Midbrain (tissue), 1 donor: ENCODE measurements at regions not wholly inside any gene's neighbourhood (a gene's known extent, or its start where the extent isn't known, plus 50 kb on each side); places are given as distances from the start of the nearest gene placed in this dataset.
"Not testable (repeated sequence)": the region's sequence is repeated elsewhere in the genome, so short reads cannot be mapped to it uniquely, and the experiment has no call there.

Source experiments
- DNase-seq: peaks from one replicate; lab custom pipeline; 2025; lab: John Stamatoyannopoulos, UW

DNA sequence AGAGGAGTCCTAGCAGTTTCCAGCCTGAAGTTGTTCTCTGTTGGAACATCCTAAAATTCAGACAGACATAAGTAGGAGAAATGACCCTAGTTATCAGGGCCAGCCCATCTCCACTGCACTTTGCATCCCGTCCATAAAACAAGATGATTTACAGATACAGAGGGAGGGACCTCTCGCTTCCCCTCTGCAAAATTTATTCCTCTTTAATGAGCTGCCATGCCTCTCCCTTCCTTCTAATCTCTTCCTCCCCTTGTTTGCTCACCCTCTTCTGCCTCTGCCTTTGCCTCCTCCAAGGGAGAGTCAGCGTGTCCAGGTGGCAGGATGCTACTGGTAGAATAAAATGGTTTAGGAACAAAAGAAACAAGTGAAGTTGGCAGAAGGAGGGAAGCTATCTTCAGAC, 351.3 kb downstream of the SOX9 start:
- no peak for DNase-seq

DNA sequence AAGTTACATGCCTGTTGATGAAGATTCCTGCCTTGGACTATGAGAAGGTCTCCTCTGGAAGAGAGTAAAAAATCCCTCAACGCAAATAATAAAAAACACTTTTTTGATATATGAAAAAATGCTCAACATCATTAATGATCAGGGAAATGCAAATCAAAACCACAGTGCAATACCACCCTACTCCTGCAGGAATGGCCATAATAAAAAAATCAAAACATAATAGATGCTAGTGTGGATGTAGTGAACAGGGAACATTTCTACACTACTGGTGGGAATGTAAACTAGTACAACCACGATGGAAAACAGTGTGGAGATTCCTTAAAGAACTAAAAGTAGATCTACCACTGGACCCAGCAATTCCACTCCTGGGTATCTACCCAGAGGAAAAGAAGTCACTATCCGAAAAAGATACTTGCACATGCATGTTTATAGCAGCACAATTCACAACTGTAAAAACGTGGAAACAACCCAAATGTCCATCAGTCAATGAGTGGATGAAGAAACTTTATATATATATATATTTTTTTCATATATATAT, 352.1 kb downstream of the SOX9 start:
- DNase-seq = not testable (repeated sequence)

DNA sequence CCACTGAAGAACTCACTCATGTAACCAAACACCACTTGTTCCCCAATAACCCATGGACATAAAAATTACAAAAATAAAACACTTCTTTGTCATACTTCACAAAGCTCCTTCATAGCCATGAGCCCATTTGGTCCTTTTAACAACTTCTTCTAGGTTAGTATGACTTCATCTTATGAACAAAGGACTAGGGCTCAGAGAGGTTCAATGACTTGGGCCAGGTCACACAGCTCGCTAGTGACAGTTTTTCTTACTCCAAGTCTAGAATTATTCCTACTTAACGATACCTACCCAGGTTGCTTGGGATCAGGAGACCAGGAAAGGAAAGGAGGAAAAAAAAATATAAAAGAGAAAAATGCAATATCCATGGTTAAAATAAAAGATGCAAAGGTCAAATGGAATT, 353.4 kb downstream of the SOX9 start:
- no peak for DNase-seq

DNA sequence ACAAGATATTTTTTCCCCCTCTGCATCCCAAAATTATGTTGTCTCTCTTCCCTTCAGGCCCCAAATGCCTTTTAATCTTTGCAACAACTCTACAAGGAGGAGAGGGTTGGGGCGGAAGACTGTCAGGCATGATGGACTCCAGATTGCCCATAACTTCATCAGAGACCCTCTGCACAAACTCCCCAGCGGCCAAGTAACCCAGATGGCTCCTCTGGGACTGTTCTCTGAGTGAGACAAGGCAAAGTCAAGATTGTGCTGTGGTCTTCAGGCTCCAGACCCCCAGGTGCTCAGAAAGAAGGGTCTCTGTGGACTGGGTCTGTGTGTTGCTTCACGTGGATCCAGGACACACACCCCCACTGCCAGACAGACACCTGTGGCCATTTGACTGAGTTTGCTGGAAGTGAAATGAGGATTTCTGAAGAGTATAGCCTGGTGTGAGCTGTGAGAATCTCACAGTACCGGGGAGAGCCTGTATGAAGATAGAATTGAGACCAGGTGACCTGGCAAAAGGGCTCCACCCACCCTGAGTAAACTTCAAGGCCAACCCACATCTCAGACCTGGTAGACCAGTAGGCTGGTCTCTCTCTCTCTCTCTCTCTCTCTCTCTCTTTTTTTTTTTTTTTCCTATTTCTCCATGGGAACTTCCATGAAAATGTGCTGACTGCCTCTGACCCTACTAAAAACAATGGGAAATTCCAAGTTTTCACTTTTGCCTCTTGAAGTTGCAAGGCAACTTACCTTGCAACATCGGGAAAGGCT, 354.1 kb downstream of the SOX9 start:
- DNase-seq = no peak

DNA sequence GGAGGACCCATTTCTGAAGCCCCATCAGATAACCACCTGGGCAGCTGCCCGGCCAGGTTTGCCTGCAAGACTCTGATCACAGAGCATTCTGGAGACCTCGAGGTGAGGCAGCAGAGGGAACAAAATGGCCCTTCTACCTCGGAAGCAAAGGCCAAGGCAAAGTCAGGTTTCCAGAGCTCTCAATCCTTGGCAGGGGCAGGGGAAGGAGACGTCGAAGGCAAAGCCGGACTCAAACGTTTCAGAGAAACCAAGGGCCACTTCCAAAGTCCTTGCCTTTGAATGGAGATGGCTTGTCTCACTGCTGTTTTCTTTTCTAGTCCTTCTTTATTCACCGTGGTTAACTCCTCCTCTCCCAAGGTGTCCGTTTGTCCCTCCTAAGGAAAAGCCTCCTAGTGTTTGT, 355.3 kb downstream of the SOX9 start:
- DNase-seq = no peak

DNA sequence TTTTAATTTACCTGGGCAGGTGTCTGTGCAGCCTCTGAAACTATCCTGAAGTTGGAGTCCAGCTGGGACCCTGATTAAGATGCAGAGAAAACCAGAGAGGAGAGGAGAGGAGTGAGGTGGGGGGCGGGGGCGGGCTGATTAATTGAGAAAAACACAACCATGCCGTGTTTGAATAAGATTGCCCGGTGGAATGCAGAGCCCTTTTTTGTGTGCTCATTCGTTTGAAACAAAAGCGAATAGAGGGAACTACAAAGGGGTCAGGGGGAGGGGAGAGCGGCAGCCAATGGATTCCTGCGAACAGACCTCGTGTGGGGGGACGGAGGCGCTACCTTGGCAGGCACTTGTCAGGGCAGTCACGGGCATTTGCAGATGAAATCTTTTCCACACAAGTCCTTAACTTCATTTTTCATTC, 355.8 kb downstream of the SOX9 start:
- peak; percentile 33 for DNase-seq

DNA sequence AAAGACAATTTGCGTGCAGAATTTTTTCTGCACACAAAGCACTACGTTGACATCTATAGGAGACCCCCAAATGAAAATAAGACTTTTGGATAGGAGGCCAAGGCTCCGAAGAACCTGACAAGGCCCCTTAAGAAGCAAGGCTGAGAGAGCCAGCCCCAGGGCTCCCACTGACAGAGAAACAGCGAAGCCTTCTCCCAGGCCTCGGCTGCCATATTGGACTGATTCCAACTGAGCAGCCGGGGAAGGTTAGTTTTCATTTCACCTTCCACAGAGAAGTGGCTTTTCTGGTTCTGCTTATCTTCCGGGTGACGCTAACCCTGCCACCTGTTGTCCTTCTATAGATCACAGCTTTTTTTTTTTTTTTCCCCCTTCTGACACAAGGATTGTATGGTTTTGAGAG, 356.7 kb downstream of the SOX9 start:
- no peak for DNase-seq

DNA sequence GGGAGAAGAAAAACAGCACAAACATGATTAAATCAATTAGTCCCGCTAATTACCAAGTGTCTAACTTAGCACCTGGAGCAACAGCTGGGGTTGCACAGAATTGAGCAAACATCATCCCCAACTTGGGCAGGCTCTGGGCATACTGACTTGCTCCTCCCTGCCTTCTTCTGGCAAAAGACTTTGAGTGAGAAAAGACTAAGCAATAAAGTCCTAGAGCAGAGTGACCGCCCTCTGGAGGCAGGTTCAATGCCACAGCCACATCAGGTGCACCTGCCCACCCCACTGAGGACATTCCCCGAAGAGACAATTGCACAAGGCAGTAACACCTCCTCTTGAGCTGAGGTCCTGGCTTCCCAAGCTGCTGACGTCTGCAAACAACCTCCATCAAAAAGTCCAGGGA, 358.3 kb downstream of the SOX9 start:
- no peak for DNase-seq

DNA sequence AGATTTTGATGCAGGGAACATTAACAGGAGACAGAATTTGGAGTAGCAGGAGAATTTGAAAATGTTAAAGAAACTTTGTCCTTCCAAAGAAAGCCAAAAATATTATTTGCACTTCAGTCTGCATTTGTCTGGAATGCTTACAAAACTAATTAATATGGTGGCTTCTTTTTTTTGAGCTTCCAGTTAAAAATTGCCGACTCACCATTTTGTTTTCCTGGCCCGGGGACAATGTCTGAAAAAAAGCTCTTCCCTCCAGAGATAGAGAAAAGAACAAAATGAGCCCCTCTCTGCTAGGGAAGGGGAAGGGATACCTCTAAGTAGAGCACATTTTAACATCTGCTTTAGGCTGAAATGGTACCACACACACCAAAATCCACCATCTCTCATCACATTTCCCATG, 360.8 kb downstream of the SOX9 start:
- DNase-seq = no peak

DNA sequence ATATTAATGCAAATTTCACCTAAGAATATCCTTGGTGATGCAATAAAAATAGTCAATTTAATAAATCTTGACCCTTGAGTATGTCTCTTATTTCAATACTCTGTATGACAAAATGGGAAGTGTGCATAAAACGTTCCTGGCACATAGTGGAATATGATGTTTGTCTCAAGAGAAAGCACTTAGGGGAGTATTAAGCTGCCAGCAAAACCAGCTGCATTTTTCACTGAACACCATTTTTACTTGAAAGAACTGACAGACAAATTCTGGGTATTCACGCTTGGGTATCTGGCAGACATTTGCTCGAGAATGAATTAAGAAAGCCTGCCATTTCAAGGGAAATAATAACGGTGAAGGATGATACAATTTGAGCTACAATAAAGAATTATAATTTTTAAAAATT, 364.8 kb downstream of the SOX9 start:
- DNase-seq = no peak

DNA sequence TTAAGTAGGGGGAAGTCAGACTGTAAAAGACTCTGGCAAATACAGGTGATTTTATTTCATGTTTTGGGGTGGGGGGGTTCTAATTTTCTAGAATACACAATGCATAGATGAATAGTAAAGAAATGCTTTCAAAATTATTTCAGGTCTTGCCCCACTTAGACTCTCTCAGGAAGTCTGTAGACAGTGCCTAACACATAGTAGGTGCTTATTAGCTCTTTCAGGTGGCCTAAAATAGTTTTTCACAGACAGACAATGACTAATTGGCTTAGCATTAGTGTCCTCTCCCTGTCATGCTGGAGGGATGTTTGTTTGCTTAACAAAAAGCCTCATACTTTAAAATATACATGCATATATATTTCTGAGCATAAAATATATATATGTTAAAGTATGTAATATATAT, 366.0 kb downstream of the SOX9 start:
- no peak for DNase-seq

DNA sequence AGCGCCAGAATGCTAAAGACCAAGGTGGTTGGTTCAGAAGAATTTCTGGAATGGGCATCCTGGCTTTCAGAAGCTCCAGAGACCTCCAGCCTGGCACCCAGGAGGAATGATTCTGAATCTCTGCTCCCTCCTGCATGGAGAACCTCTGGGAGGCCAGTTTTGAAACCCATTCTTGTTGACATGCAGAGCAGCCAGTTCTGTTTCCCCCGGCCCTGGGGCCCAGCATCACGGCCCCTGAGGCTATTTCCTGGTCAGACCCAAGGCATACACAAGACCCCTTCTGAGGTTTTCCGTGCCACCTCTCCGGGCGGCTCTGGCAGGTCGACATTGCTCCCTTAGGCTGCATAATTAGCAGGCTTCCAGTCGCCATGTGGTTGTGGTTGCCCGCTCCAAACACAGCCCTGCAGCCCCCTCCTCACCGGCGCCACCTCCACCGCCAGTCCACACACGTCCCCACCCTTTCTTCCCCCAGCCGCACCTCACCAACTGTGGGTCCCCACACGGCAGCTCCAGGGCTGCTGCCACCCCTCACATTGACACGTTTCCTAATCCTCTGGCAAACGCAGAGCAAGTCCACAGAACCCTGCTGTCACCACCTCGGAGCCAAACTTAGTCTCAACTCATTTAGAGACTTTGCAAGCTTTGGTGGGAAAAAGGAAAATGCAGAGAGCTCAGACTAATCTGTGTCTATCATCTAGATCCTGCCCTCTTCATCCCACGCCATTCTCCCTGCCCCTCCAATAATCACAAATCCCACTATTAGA, 367.1 kb downstream of the SOX9 start:
- no peak for DNase-seq

DNA sequence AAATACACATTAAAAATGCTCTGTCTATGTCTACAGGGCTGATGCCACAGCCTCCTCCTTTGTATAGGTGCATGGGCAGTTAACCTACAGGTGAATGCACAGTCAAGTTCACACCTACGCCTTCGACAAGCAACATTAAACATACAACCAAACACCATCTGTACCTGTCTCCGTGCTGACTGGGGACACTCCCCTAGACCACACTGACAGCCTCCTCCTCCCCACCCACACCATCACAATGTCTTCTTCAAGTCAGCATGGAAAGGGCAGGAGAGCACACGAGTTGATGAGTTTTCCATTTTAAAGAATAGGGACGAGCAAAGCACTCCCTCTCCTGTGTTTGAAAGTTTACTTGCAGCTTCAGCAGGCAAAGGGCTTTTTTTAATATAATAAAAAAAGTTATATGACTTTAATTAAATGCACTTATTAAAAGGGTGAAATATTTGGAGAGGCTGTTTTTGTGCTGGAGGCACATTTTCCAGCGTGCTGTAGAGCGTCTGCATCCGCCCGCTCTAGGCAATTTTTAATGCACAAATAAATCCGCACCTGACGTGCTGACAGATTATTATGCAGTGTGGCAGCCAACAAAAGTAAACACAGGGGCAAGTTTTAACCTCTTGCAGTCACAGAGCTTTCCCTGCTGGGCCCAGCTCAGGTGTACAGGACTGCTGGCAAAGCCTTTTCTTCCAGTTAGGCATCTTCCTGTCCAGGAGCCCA, 367.9 kb downstream of the SOX9 start:
- DNase-seq = no peak

DNA sequence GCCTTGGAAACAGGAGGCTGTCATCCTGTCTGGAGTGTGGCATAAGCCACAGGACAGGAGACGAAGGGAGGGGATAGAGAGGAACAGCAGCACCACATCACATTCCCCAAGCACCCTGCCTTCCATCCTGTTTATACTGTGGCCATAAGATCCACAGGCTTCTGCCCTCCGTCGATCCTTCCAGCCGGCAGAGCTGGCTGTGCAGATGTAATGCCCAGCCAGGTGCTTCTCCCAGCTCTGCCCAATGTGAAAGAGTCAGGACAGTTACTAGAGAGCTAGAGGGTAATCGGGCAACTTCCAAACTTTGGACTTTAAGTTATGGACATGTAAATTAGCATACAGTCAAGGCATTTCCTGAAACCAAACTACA, 368.4 kb downstream of the SOX9 start:
- DNase-seq = no peak

DNA sequence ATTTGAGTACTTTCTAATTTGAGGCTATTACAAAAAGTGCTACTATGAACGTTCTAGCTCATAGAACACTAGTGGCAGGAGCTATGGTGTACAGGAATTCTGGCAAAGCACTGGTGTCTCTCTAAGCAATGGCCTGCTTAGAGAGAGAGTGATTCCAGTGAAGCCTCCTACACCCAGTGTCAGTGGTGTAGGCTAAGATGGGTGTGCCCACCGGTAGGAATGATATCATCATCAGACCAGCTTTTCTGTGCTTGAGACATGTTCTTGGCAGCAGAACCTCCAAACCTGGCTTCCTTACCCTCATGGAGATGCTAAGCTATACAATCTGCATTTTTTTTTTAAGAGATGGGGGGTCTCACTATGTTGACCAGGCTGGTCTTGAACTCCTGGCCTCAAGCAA, 370.3 kb downstream of the SOX9 start:
- DNase-seq = no peak

DNA sequence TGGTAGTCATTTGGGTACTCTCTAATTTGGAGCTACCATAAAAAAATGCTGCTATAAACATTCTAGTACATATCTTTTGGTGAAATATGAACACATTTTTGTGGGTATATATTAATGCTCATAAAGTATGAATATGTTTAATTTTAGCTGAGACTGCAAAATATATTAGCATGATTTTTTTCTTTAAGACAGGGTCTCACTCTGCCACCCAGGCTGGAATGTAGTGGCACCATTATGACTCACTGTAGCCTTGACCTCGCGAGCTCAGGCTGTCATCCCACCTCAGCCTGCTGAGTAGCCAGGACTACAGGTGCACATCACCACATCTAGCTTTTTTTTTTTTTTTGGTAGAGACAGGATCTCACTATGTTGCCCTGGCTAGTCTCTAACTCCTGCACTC, 371.7 kb downstream of the SOX9 start:
- no peak for DNase-seq

DNA sequence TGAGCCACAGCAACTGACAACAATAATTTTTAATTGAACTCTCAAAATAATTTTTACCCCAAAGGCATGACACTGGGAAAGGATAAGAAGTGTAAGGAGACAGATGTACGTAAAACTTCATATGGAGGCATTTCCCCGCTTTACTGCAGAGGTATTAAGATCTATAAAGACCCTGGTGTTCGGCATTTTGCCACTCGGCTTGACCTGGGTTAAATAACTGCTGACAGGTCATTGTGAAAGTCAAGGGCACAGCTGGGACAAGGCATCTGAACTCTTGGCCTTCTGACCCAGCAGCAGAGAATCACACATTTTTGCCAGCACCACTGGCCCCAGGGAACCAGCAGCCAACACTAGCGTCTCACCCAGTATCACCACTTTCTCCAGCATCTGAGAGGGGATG, 372.1 kb downstream of the SOX9 start:
- no peak for DNase-seq

DNA sequence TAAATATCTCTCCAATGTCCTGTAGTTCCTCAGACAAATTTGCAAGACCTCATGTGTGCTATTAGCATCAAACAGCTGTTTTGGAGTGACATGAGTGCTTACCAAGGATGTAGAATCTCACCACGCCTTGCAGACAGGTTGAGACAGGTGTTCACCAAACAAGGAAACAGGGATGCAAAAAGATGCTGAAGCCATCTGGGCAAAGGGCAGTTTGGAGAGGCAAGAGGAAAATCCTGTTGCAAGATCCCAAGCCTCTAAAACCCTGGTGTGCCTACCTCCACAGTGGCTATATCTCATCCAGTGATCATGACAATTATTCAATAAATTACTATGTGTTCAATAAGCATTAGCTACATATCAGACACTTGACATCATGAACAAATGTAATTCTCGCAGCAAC, 373.7 kb downstream of the SOX9 start:
- DNase-seq = no peak

DNA sequence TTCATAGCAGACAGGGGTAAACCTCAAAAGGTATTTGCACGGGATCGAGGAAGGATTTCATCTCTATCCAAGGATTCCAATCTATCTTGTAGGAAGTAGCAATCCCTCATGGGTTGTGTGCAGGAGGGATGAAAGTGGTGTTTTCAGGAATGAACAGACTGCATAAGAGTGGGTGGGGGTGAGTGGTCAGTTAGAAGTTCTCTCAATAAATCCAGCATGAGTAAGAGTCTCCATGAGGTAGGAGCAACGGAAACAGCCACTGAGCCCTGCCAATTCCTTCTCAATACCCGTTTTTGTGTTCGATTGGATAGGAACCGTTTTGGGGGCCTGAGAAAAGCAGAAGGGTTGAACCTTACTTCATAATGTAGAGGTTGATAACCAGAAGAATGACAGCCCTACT, 375.6 kb downstream of the SOX9 start:
- no peak for DNase-seq

DNA sequence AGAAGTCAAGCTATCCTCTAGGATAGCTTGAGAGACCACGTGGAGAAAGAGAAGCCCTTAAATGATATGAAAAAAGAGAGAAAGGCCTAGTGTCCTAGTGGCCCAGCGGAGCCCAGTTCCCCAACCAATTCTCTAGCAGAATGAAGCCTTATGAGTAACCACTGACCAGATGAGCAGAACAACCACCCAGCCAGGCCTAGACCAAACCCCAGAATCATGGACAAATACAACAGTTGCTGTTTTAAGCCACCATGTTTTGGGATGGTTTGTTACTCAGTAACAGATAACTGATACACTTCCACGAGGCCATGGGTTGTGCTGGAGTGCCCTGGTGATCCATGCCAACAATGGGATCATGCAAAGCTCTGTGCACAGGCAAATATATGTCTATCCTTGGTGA, 377.1 kb downstream of the SOX9 start:
- DNase-seq = no peak

DNA sequence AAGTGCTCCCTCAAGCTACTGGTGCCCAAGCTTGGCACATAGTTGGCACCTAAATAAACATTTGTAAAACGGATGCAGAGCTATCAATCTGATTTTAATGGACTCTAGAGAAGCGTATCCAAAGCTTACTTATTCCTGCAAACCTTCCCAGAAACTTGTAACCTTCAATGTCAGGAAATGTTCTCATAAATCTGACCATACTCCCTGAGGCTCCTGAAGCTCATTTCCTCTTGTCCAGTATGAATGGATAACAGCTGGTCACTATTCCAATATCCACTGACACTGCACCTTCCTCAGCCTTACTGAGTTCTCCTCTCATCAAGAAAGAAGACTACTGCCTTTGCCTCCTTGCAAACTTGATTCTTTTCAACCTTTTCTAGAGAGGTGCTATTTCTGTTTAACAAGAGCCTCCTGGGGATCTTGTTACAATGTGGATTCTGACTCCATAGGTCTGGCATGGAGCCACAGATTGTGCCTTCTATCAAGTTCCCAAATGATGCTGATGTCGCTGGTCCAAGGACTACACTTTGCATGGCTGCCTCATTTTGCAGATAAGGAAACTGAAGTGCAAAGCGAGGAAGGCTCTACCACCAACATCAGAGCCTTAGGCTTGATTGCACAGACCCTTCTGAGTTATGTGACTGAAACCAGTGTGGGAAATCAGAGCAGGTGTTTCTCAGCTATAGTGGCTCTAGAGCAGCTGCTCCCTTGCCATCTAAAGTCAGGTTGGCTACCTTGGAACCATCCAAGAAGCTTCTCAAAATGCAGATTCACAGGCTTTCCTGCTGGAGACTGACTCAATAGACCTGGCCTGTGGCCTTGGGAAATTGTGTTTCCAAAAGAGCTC, 377.8 kb downstream of the SOX9 start:
- DNase-seq = no peak
